Mesenchymal stem cell (in vitro differentiated cells and primary cell): ENCODE measurements at regions not wholly inside any gene's neighbourhood (a gene's known extent, or its start where the extent isn't known, plus 50 kb on each side); places are given as distances from the start of the nearest gene placed in this dataset.

Experiments used
- DNase-seq: peaks from one replicate; pipeline ENCODE4 v3.0.0-alpha.2; 2013
- H2AFZ ChIP-seq: one replicate; pipeline ENCODE4 v1.6.1; 2013; ENCODE audit warnings: low read depth, mild to moderate bottlenecking, control low read depth, inconsistent platforms, low read length, moderate library complexity
- H2AK5ac ChIP-seq: 2 replicates; pipeline ENCODE4 v1.6.1; 2013; ENCODE audit warnings: low read length, moderate library complexity, mild to moderate bottlenecking, inconsistent platforms; ENCODE audit not compliant: severe bottlenecking
- H2BK120ac ChIP-seq: one replicate; pipeline ENCODE4 v1.6.1; 2013; ENCODE audit warnings: low read depth, mild to moderate bottlenecking, inconsistent platforms, low read length, moderate library complexity
- H2BK12ac ChIP-seq, 2 experiments: one replicate each; pipeline ENCODE4 v1.6.1; 2013; ENCODE audit warnings: inconsistent platforms in 2 of 2, low read length in 2 of 2, mild to moderate bottlenecking in 2 of 2, moderate library complexity in 2 of 2, control low read depth in 1 of 2
- H2BK15ac ChIP-seq: one replicate; pipeline ENCODE4 v1.6.1; 2013; ENCODE audit warnings: mild to moderate bottlenecking, low read depth, inconsistent platforms; ENCODE audit not compliant: poor library complexity, severe bottlenecking
- H2BK5ac ChIP-seq: 2 replicates; pipeline ENCODE4 v1.6.1; 2013; ENCODE audit warnings: low read depth, mild to moderate bottlenecking, low read length, control low read depth, inconsistent platforms; ENCODE audit not compliant: poor library complexity, severe bottlenecking
- H3K14ac ChIP-seq, 2 experiments: one replicate each; pipeline ENCODE4 v1.6.1; 2013; ENCODE audit warnings: inconsistent platforms in 2 of 2, low read length in 2 of 2, control low read depth in 1 of 2, mild to moderate bottlenecking in 1 of 2, moderate library complexity in 1 of 2
- H3K18ac ChIP-seq, 2 experiments: one replicate each; pipeline ENCODE4 v1.6.1; 2013; ENCODE audit warnings: inconsistent platforms in 2 of 2, low read length in 2 of 2, control low read depth in 1 of 2, low read depth in 1 of 2, mild to moderate bottlenecking in 1 of 2
- H3K23ac ChIP-seq, 2 experiments: one replicate each; pipeline ENCODE4 v1.6.1; 2013; ENCODE audit warnings: inconsistent platforms in 2 of 2, low read length in 2 of 2, mild to moderate bottlenecking in 2 of 2, moderate library complexity in 2 of 2, control low read depth in 1 of 2
- H3K27ac ChIP-seq: 2 replicates; pipeline ENCODE4 v1.5.1; 2013; ENCODE audit warnings: mild to moderate bottlenecking, moderate library complexity, low read length, control low read depth, inconsistent platforms; ENCODE audit not compliant: poor library complexity, severe bottlenecking
- H3K27me3 ChIP-seq, 2 experiments: 2 replicates each; pipeline versions ENCODE4 v1.6.1 to v1.7.0; 2013; ENCODE audit warnings: low read length in 2 of 2, mild to moderate bottlenecking in 2 of 2, moderate library complexity in 2 of 2, control low read depth in 1 of 2, inconsistent platforms in 1 of 2; ENCODE audit not compliant: control insufficient read depth in 1 of 2, insufficient read depth in 1 of 2
- H3K36me3 ChIP-seq, 2 experiments: 2 replicates each; pipeline versions ENCODE4 v1.6.1 to v1.7.0; 2013; ENCODE audit warnings: low read length in 2 of 2, control low read depth in 1 of 2, inconsistent platforms in 1 of 2, low read depth in 1 of 2, mild to moderate bottlenecking in 1 of 2; ENCODE audit not compliant: insufficient read depth in 2 of 2, control insufficient read depth in 1 of 2
- H3K4ac ChIP-seq, 2 experiments: one replicate each; pipeline ENCODE4 v1.6.1; 2013; ENCODE audit warnings: inconsistent platforms in 2 of 2, low read length in 2 of 2, mild to moderate bottlenecking in 2 of 2, moderate library complexity in 2 of 2, control low read depth in 1 of 2, low read depth in 1 of 2
- H3K4me1 ChIP-seq: 2 replicates; pipeline ENCODE4 v1.6.1; 2013; ENCODE audit warnings: low read depth, low read length, control low read depth; ENCODE audit not compliant: control insufficient read depth, insufficient read depth
- H3K4me2 ChIP-seq: 2 replicates; pipeline ENCODE4 v1.6.1; 2013; ENCODE audit warnings: low read length, mild to moderate bottlenecking, inconsistent platforms; ENCODE audit not compliant: poor library complexity, severe bottlenecking
- H3K4me3 ChIP-seq, 2 experiments: 2 replicates each; pipeline versions ENCODE4 v1.5.1 to v1.7.0; 2013; ENCODE audit warnings: low read length in 2 of 2, mild to moderate bottlenecking in 2 of 2, control low read depth in 1 of 2, low read depth in 1 of 2; ENCODE audit not compliant: insufficient read depth in 1 of 2
- H3K79me1 ChIP-seq: replicated peaks from 2 replicates; pipeline ENCODE4 v1.6.1; 2013; ENCODE audit warnings: mild to moderate bottlenecking, control low read depth, low read length, inconsistent platforms; ENCODE audit not compliant: poor library complexity, severe bottlenecking
- H3K9ac ChIP-seq: 2 replicates; pipeline ENCODE4 v1.7.0; 2013; ENCODE audit warnings: mild to moderate bottlenecking, low read length, moderate library complexity
- H3K9me3 ChIP-seq: 2 replicates; pipeline ENCODE4 v1.7.0; 2013; ENCODE audit warnings: mild to moderate bottlenecking, low read length; ENCODE audit not compliant: control insufficient read depth
- H4K8ac ChIP-seq: one replicate; pipeline ENCODE4 v1.6.1; 2013; ENCODE audit warnings: inconsistent platforms, mild to moderate bottlenecking, low read length, moderate library complexity
- H4K91ac ChIP-seq: one replicate; pipeline ENCODE4 v1.6.1; 2013; ENCODE audit warnings: mild to moderate bottlenecking, low read length, inconsistent platforms
- WGBS: methylation state at CpG from one replicate; pipeline ENCODE4 v1.1.7; 2013; ENCODE audit warnings: mixed read lengths; 5-methylcytosine and 5-hydroxymethylcytosine counted together

DNA sequence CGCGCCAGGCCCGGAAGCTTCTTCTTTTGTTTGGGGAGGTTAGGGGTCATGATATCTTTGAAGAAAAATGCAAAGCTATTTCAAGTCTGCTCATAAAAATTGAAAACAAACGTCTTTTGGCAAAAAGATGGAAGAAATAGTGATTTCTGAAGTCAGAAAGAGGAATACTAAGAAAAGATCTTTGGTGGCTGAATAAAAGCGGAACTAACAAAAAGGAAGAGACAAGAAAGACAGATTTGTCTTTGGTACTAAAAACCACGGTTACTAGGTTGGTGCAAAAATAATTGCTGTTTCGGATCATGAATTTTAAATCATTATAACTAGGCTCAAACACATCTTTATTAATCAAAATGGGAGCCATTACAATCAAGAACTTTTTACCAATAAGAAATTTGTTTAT is 164.6 kb upstream of the TRIB2 start:
- Histone ChIP-seq H3K4me3 (no peak overlapping the region), H3K36me3 (no peaks in the 10 kb centered on the region), H2AK5ac (no peak overlapping the region), H3K14ac (no peak overlapping the region), H2BK5ac (no peak overlapping the region), H3K27ac (no peak overlapping the region), H2AFZ (no peak overlapping the region), H3K4me1 (peaks cover 7% of the 10 kb centered on the region), H3K4me2 (no peak overlapping the region), H3K9me3 (no peaks in the 10 kb centered on the region), H3K18ac (no peak overlapping the region), H3K27me3 (no peaks in the 10 kb centered on the region), H4K8ac (no peak overlapping the region), H3K79me1 (no peaks in the 10 kb centered on the region), H3K4ac (no peak overlapping the region), H2BK12ac (no peak overlapping the region), H2BK120ac (no peak overlapping the region), H3K9ac (no peak overlapping the region), H4K91ac (no peak overlapping the region), H3K23ac (no peak overlapping the region), H2BK15ac (no peak overlapping the region)
- WGBS, result 96% methylated on average over 5 of the region's 7 CpGs
- no peak for DNase-seq

- peak overlapping the region; percentile 75 to 99 for H2BK12ac ChIP-seq
- no peak overlapping the region for H3K23ac ChIP-seq
- H4K8ac ChIP-seq, result peak overlapping the region; percentile 81
- peak overlapping the region; percentile 20 to 77 for H3K4ac ChIP-seq
- H3K14ac ChIP-seq, result peak overlapping the region in 1 of 2 experiments; percentile 94
- H2AFZ ChIP-seq, result no peak overlapping the region
- no peak overlapping the region for H3K4me2 ChIP-seq
- H3K36me3 ChIP-seq, result no peaks in the 10 kb centered on the region
- no peak overlapping the region for H2AK5ac ChIP-seq
- WGBS, result 70% methylated on average over 12 of the region's 12 CpGs
- no peaks in the 10 kb centered on the region for H3K79me1 ChIP-seq
- peak overlapping the region; percentile 56 to 96 for H3K18ac ChIP-seq
- no peak overlapping the region for H2BK5ac ChIP-seq
- no peak overlapping the region for H2BK15ac ChIP-seq
- no peak overlapping the region for H3K4me3 ChIP-seq
- H2BK120ac ChIP-seq, result no peak overlapping the region
- H3K4me1 ChIP-seq, result peaks cover 7% of the 10 kb centered on the region
- H3K9me3 ChIP-seq, result no peaks in the 10 kb centered on the region
- H4K91ac ChIP-seq, result peak overlapping the region; percentile 74
- peak; percentile 68 for DNase-seq
- H3K27ac ChIP-seq, result no peak overlapping the region
- peak overlapping the region; percentile 8 for H3K9ac ChIP-seq
- no peaks in the 10 kb centered on the region for H3K27me3 ChIP-seq
Measured at GRCh38 chr2:12554224-12555011, 162.3 kb upstream of the TRIB2 start.

- Histone ChIP-seq H3K18ac (peak overlapping the region in 1 of 2 experiments; percentile 3), H3K4ac (no peak overlapping the region), H2AFZ (no peak overlapping the region), H3K14ac (no peak overlapping the region), H3K4me3 (no peak overlapping the region), H3K79me1 (no peaks in the 10 kb centered on the region), H4K91ac (no peak overlapping the region), H2AK5ac (no peak overlapping the region), H3K4me2 (no peak overlapping the region), H2BK15ac (no peak overlapping the region), H2BK5ac (no peak overlapping the region), H3K4me1 (peaks cover 7% of the 10 kb centered on the region), H3K23ac (no peak overlapping the region), H2BK12ac (peak overlapping the region in 1 of 2 experiments; percentile 28), H2BK120ac (no peak overlapping the region), H3K36me3 (no peaks in the 10 kb centered on the region), H3K9me3 (no peaks in the 10 kb centered on the region), H3K27ac (peak overlapping the region; percentile 27), H3K27me3 (no peaks in the 10 kb centered on the region), H4K8ac (peak overlapping the region; percentile 55), H3K9ac (peak overlapping the region; percentile 8)
- DNase-seq, result peak; percentile 63
- 34% methylated on average over 2 of the region's 2 CpGs for WGBS
Measured at GRCh38 chr2:12555012-12555645, 161.6 kb upstream of the TRIB2 start.

GRCh38 chr2:12556762-12557161 is 160.0 kb upstream of the TRIB2 start:
- Histone ChIP-seq H2BK15ac (no peak overlapping the region), H3K36me3 (no peaks in the 10 kb centered on the region), H3K4me3 (no peak overlapping the region), H2AK5ac (no peak overlapping the region), H3K4me2 (no peak overlapping the region), H3K79me1 (no peaks in the 10 kb centered on the region), H4K8ac (no peak overlapping the region), H3K18ac (peak overlapping the region; percentile 16 to 72), H3K4me1 (peaks cover 7% of the 10 kb centered on the region), H3K14ac (no peak overlapping the region), H3K4ac (peak overlapping the region in 1 of 2 experiments; percentile 73), H3K9ac (no peak overlapping the region), H4K91ac (no peak overlapping the region), H3K9me3 (no peaks in the 10 kb centered on the region), H2BK5ac (no peak overlapping the region), H3K27ac (no peak overlapping the region), H3K23ac (no peak overlapping the region), H2BK12ac (peak overlapping the region; percentile 20 to 51), H2AFZ (no peak overlapping the region), H2BK120ac (no peak overlapping the region), H3K27me3 (no peaks in the 10 kb centered on the region)
- WGBS, result 18% methylated on average over 4 of the region's 5 CpGs
- peak; percentile 89 for DNase-seq
